Breast epithelium (tissue), 3 donors: ENCODE measurements at regions not wholly inside any gene's neighbourhood (a gene's known extent, or its start where the extent isn't known, plus 50 kb on each side); places are given as distances from the start of the nearest gene placed in this dataset.

Experiments used
- POLR2A ChIP-seq: fragments of 450-650 bp; IDR thresholded peaks from one replicate; pipeline ENCODE4 v1.6.1; 2016; ENCODE audit warnings: antibody characterized with exemption, mild to moderate bottlenecking, moderate library complexity
- POLR2AphosphoS5 ChIP-seq, 3 donors: sonication (generic); formaldehyde crosslinking; IDR thresholded peaks; one replicate each; pipeline ENCODE4 v1.6.1; 2017; ENCODE audit warnings: antibody characterized with exemption in 3 of 3
- TF ChIP-seq, protein P1 (sequence below), 3 donors: fragments of 450-650 bp; IDR thresholded peaks; one replicate each; pipeline ENCODE4 v1.5.1; 2016 to 2017; ENCODE audit warnings: antibody characterized with exemption in 3 of 3, mild to moderate bottlenecking in 3 of 3, moderate library complexity in 3 of 3

GRCh38 chr13:58744686-58745085 lies 1113.1 kb downstream of the PCDH17 start:
- TF ChIP-seq, protein P1, sequence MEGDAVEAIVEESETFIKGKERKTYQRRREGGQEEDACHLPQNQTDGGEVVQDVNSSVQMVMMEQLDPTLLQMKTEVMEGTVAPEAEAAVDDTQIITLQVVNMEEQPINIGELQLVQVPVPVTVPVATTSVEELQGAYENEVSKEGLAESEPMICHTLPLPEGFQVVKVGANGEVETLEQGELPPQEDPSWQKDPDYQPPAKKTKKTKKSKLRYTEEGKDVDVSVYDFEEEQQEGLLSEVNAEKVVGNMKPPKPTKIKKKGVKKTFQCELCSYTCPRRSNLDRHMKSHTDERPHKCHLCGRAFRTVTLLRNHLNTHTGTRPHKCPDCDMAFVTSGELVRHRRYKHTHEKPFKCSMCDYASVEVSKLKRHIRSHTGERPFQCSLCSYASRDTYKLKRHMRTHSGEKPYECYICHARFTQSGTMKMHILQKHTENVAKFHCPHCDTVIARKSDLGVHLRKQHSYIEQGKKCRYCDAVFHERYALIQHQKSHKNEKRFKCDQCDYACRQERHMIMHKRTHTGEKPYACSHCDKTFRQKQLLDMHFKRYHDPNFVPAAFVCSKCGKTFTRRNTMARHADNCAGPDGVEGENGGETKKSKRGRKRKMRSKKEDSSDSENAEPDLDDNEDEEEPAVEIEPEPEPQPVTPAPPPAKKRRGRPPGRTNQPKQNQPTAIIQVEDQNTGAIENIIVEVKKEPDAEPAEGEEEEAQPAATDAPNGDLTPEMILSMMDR (IDR thresholded peaks at IDR 0.05) = no peak
- TF ChIP-seq POLR2A (no peak), POLR2AphosphoS5 (IDR thresholded peaks at IDR 0.05) (no peak)
